B cell (primary cell): ENCODE measurements at regions not wholly inside any gene's neighbourhood (a gene's known extent, or its start where the extent isn't known, plus 50 kb on each side); places are given as distances from the start of the nearest gene placed in this dataset.

Experiments
- ATAC-seq: fragments of 200-7000 bp; cut with Tn5 transposase; one replicate; pipeline ENCODE4 v1.10.0; 2021; ENCODE audit warnings: low read depth, mild to moderate bottlenecking, moderate number of reproducible peaks, moderate library complexity
- CTCF ChIA-PET: fragments of 350-600 bp; sonication (Branson Sonifier 250); formaldehyde crosslinking; loops from one replicate; lab custom pipeline; 2021; ENCODE audit warnings: antibody characterized with exemption, inconsistent platforms; lab: Charles Lee
- POLR2A ChIA-PET: fragments of 350-600 bp; sonication (Branson Sonifier 250); formaldehyde crosslinking; loops from one replicate; lab custom pipeline; 2021; ENCODE audit warnings: antibody characterized with exemption; lab: Charles Lee
- DNase-seq: peaks from one replicate; pipeline ENCODE4 v3.0.0; 2013
- H2AFZ ChIP-seq: 2 replicates; pipeline ENCODE4 v1.6.1; 2012; ENCODE audit warnings: mild to moderate bottlenecking, low read depth, low read length; ENCODE audit not compliant: insufficient read depth, poor library complexity, severe bottlenecking
- H3K27ac ChIP-seq, 2 donors: 1 replicate in 1 of 2; 2 replicates in 1 of 2; pipeline ENCODE4 v1.5.1; 2012 to 2013; ENCODE audit warnings: low read length in 2 of 2, mild to moderate bottlenecking in 2 of 2, moderate library complexity in 1 of 2
- H3K27me3 ChIP-seq, 4 experiments: fragments of 200-600 bp in 1 of 4; sonication (generic) in 1 of 4; replicated peaks in 1 of 4; 1 replicate in 2 of 4; 2 replicates in 2 of 4; pipeline versions ENCODE4 v1.6.1 to v1.7.0; 2013 to 2016; ENCODE audit warnings: low read length in 3 of 4, mild to moderate bottlenecking in 2 of 4, mixed read lengths in 1 of 4, moderate library complexity in 1 of 4; ENCODE audit not compliant: insufficient read depth in 4 of 4, control insufficient read depth in 3 of 4; ENCODE audit errors: control extremely low read depth in 1 of 4
- H3K36me3 ChIP-seq, 2 experiments: replicated peaks in 1 of 2; 1 replicate in 1 of 2; 2 replicates in 1 of 2; pipeline versions ENCODE4 v1.6.1 to v1.7.1; 2013; ENCODE audit warnings: low read length in 1 of 2; ENCODE audit not compliant: insufficient read depth in 2 of 2, control insufficient read depth in 1 of 2; ENCODE audit errors: control extremely low read depth in 1 of 2, extremely low read depth in 1 of 2
- H3K4me1 ChIP-seq, 2 donors: fragments of 200-600 bp in 1 of 2; sonication (generic) in 1 of 2; 1 replicate in 1 of 2; 2 replicates in 1 of 2; pipeline versions ENCODE4 v1.5.1 to v1.6.1; 2013 to 2017; ENCODE audit warnings: low read length in 2 of 2; ENCODE audit not compliant: control insufficient read depth in 2 of 2, insufficient read depth in 2 of 2
- H3K4me2 ChIP-seq: replicated peaks from 2 replicates; pipeline ENCODE3; 2012; ENCODE audit warnings: mild to moderate bottlenecking, low read depth, low read length; ENCODE audit not compliant: poor library complexity, severe bottlenecking
- H3K4me3 ChIP-seq, 5 experiments: fragments of 200-600 bp in 1 of 5; sonication (generic) in 1 of 5; 1 replicate in 3 of 5; 2 replicates in 2 of 5; pipeline versions ENCODE4 v1.5.1 to v1.7.0; 2011 to 2016; ENCODE audit warnings: low read length in 4 of 5, mild to moderate bottlenecking in 4 of 5, low read depth in 2 of 5, control low read depth in 1 of 5, moderate library complexity in 1 of 5; ENCODE audit not compliant: insufficient read depth in 1 of 5; ENCODE audit errors: control extremely low read depth in 1 of 5, extremely low read depth in 1 of 5
- H3K79me2 ChIP-seq: fragments of 200-600 bp; sonication (generic); one replicate; pipeline ENCODE4 v1.6.0; 2016; ENCODE audit warnings: low read length; ENCODE audit not compliant: control insufficient read depth, insufficient read depth
- H3K9ac ChIP-seq: fragments of 200-600 bp; sonication (generic); 2 replicates; pipeline ENCODE4 v1.6.1; 2017; ENCODE audit warnings: mild to moderate bottlenecking, low read length, moderate library complexity
- H3K9me3 ChIP-seq, 3 donors: one replicate each; pipeline versions ENCODE4 v1.6.1 to v1.7.1; 2013; ENCODE audit warnings: low read length in 2 of 3; ENCODE audit not compliant: control insufficient read depth in 2 of 3, insufficient read depth in 1 of 3; ENCODE audit errors: control extremely low read depth in 1 of 3
- H4K20me1 ChIP-seq: 2 replicates; pipeline ENCODE4 v1.6.0; 2012; ENCODE audit warnings: mild to moderate bottlenecking, low read length; ENCODE audit not compliant: insufficient read depth, control insufficient read depth, poor library complexity, severe bottlenecking
- H3K27ac Mint-ChIP-seq: one replicate; pipeline ENCODE4 v1.8.0; 2021; ENCODE audit warnings: mixed read lengths
- H3K27me3 Mint-ChIP-seq: one replicate; pipeline ENCODE4 v1.8.0; 2021; ENCODE audit warnings: mixed read lengths
- H3K4me1 Mint-ChIP-seq: one replicate; pipeline ENCODE4 v1.8.0; 2021; ENCODE audit warnings: mixed read lengths
- H3K4me3 Mint-ChIP-seq: one replicate; pipeline ENCODE4 v1.8.0; 2021; ENCODE audit warnings: mixed read lengths
- H3K9me3 Mint-ChIP-seq: one replicate; pipeline ENCODE4 v1.8.0; 2022; ENCODE audit warnings: mixed read lengths; ENCODE audit not compliant: insufficient read depth
- CTCF ChIP-seq: fragments of 200-600 bp; IDR thresholded peaks from one replicate; pipeline ENCODE4 v1.8.0; 2022; ENCODE audit warnings: antibody characterized with exemption, mild to moderate bottlenecking
- EZH2 ChIP-seq: IDR thresholded peaks from 2 replicates; pipeline ENCODE4 v1.6.1; 2012; ENCODE audit warnings: borderline replicate concordance, low read depth, mild to moderate bottlenecking, moderate library complexity, low read length; ENCODE audit not compliant: insufficient read depth, poor library complexity, severe bottlenecking
- WGBS: methylation state at CpG from one replicate; pipeline ENCODE4 v1.1.5; 2013; ENCODE audit warnings: missing lambda C conversion rate; ENCODE audit not compliant: insufficient coverage; 5-methylcytosine and 5-hydroxymethylcytosine counted together
- intact Hi-C: fragments of 100-400 bp; cut with micrococcal nuclease; formaldehyde crosslinking; loops from one replicate; pipeline ENCODE4 v1.10.0; 2022

- H3K79me2 ChIP-seq, result no peaks in the 10 kb centered on the region
- 96% methylated on average over 4 of the region's 5 CpGs for WGBS
- H2AFZ ChIP-seq, result no peak overlapping the region
- H3K27ac Mint-ChIP-seq, result no peak overlapping the region
- H3K4me3 Mint-ChIP-seq, result no peak overlapping the region
- ATAC-seq, result no peak
- H3K4me1 ChIP-seq, result peaks cover 9 to 15% of the 10 kb centered on the region in 2 donors
- intact Hi-C loops, result no loop called here
- H3K27me3 Mint-ChIP-seq, result peaks cover 16% of the 10 kb centered on the region
- CTCF ChIA-PET, result no interaction called here
- no peaks in the 10 kb centered on the region for H4K20me1 ChIP-seq
- peaks cover 0 to 27% (median 7%) of the 10 kb centered on the region in 4 experiments for H3K27me3 ChIP-seq
- peaks cover 11% of the 10 kb centered on the region for H3K4me1 Mint-ChIP-seq
- no peak overlapping the region for H3K9ac ChIP-seq
- H3K36me3 ChIP-seq, result no peaks in the 10 kb centered on the region
- no peak for DNase-seq
- no peak overlapping the region for H3K4me2 ChIP-seq
- no peak overlapping the region for H3K27ac ChIP-seq
- H3K4me3 ChIP-seq, result no peak overlapping the region
- H3K9me3 ChIP-seq, result no peaks in the 10 kb centered on the region
- POLR2A ChIA-PET, result no interaction called here
- no peak for TF ChIP-seq EZH2
- TF ChIP-seq CTCF, result no peak
- H3K9me3 Mint-ChIP-seq, result no peaks in the 10 kb centered on the region
These were observed 496.1 kb downstream of the SHQ1 start for GRCh38 chr3:72352176-72352575.

DNA sequence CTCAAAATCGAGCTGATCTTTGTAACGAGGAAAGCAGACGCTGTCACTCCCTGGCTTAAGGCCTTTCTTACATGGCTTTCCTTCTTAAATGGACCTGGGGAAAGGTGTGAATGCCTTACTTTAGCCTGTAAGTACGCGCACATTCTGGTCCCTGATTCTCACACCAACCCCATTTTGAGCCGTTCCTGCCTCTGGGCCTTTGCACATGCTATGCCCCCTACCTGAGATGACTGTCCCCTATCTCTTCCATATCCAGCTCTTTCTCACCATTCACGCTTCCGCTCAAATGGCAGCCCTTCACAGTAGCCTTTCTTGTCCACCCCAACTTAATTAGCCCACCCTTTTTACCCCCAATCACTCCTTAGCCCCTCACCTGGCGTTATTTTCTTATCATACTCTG lies 496.7 kb downstream of the SHQ1 start:
- Mint-ChIP-seq H3K27ac (no peak overlapping the region), H3K4me3 (no peak overlapping the region), H3K4me1 (peaks cover 14% of the 10 kb centered on the region), H3K27me3 (peaks cover 18% of the 10 kb centered on the region), H3K9me3 (no peaks in the 10 kb centered on the region)
- H3K9ac ChIP-seq, result no peak overlapping the region
- H3K36me3 ChIP-seq, result no peaks in the 10 kb centered on the region
- POLR2A ChIA-PET, result no interaction called here
- no peak overlapping the region for H3K4me2 ChIP-seq
- ATAC-seq (no peak), DNase-seq (no peak)
- H3K4me1 ChIP-seq, result peaks cover 14 to 18% of the 10 kb centered on the region in 2 donors
- H3K27ac ChIP-seq, result no peak overlapping the region
- TF ChIP-seq CTCF (no peak), EZH2 (no peak)
- no peaks in the 10 kb centered on the region for H3K9me3 ChIP-seq
- 98% methylated on average over 9 of the region's 9 CpGs for WGBS
- no peaks in the 10 kb centered on the region for H4K20me1 ChIP-seq
- H3K79me2 ChIP-seq, result no peaks in the 10 kb centered on the region
- H3K4me3 ChIP-seq, result no peak overlapping the region
- intact Hi-C loops, result no loop called here
- no peak overlapping the region for H2AFZ ChIP-seq
- H3K27me3 ChIP-seq, result peaks cover 0 to 27% (median 7%) of the 10 kb centered on the region in 4 experiments
- CTCF ChIA-PET, result no interaction called here
